ENCODE measurements at regions not wholly inside any gene's neighbourhood (a gene's known extent, or its start where the extent isn't known, plus 50 kb on each side); places are given as distances from the start of the nearest gene placed in this dataset.
"Not testable (repeated sequence)": the region's sequence is repeated elsewhere in the genome, so short reads cannot be mapped to it uniquely, and the experiment has no call there.

DNA sequence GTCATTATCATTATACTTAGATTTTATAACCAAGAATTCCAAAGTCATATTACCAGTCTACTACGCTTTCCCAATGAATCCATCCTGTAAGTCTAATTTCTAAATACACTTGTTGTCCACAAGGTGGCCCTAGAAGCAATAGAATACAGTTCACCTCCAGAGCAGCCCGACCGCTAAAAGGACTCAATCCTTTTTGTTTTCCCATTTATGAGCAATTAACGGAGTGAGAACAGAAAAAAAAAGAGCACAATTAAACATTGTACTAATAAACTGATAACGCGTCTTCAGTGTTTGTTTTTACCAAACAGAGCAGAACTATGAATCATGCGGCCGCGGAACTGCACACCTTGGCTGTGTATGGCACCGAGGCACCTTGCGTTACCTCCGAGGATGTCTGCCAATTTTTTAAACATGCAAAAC lies 160.7 kb upstream of the DAPK1 start:
- peak; percentile 36 for DNase-seq

DNA sequence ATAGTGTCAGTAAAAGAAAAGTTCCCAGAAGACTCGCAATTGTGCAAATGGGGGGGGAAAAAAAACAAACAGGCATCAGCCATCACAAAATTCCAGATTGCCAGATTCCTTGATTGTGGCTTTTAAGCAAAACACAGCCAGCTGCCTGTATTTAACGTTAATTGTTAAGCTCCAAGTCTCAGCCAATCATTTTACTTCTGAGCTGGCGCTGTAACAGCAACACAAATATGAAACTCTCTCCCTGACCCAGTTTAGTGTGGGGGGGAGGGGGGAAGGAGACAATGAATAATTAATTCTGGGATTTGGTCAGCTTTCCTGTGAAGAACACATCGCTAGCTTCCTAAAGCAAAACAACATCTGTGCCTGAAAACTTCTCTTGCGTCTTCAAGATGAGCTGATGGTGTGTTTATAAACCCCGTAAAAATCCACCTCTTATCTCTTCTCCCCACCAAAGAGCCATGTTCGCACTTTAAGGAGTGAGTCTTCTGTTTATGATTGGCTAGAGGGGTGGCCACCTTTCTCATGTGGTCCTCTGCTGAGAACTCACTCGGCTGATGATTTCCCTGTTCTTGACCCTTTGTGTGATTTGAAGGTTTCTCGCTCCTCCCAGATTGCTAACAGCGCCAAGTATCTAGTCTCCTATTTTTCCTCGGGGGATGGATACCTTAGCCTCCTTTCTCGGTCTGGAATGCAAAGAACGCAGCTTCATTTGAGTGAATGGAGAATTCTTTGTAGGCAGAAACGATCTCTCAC lies 160.2 kb upstream of the DAPK1 start:
- DNase-seq, result no peak

DNA sequence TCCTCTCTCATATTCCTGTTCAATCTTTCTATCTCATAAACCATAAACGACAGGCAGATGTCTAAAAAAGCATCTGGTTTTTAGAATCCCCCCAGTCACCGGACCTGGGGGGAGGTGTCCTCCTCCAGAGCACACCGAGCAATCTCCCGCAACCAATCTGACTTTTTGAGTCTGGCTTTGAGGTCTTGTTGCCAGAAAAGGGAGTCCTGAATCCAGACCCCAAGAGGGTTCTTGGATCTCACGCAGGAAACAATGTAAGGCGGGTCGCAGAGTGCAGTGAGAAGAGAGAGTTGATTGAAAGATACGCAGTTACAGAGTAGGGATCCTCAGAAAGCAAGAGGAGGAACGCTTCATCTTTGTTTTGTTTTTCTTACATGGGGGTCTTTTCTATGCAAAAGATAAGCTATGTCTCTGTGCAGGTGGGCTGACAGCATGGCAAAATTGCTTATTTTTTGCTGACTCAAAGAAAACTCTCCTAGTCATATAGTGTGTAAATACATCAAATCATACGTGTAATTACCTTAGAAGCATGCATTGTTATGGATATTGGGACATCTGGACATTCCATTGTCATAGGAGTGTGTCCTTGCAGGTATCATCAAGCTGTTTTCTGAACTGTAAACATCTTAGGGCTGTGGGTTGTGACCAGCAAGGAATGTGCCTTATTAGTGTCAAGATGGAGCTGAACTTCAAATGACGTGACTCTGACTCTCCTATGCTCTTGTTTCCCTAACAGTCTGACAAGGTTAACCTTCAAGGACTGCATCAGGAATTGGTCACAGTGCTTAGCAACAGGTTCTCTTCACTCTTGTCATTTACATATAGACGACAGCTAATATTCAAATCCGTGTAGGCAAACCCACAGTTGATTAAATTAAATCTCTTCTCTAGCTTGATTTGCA lies 159.3 kb upstream of the DAPK1 start:
- DNase-seq, result no peak

DNA sequence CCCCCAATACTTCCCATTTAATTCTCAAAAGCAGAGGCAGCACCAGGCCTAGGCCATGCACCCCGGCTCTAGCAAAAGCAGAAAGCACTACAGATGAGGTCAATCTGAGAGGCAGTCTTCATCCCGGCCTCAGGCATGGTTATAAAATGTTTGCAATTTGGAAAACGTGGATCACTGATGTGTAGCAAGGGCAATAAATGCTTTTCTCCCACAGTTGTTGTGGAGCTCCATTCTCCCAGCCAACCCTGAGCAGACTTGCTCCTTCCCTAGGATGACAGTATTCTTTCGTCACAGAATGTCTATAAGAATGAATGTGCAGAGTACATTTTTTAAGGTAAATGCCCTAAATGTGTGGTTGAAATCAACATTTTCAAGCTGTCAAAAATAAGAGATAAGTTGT lies 157.3 kb upstream of the DAPK1 start:
- DNase-seq, result no peak

DNA sequence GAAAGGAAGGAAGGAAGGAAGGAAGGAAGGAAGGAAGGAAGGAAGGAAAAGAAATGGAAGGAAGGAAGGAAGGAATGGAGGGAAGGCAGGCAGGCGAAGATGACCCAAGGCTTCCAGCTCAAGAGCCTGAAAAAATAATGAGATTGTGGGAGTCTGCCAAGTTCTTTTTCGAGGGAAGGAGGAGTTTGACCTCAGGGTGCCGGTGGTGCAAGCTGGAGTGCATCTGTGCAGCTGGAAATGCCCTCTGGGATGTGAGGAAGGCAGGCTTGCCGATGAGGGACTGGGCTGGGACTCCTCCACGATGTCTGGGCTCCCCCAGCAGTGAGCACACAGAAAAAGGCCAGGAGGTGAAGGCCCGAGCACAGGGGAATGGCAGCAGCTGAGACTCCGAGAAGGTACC lies 154.9 kb upstream of the DAPK1 start:
- DNase-seq, result no peak

DNA sequence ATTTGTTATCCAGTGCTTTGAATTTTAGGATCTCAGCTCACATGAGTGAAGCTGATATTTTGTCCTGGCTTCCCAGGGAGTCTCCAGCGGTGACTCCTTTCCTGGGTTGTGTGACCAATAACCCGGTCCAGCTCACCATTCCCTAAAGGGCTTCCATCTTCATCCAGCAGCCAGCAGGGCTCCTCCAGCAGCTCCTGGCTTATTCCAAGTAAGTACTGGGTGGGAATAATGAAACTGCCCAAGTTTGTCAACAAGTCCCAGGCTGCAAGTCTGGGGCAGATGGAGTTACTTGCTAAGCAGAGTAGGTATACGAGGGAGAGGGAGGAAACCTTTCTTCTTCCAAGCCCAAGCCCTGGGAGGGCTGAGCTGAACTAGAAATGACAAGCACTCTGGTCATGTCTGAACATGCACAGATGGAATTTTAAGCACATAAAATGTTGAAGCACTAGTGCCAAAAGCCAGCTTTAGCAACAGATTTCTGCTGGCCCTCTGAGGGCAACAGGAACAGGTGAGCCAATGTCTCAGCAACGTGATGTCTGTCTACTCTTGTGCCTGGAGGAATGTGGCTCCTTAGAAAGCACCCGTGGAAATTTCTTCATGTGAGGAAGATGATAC lies 153.7 kb upstream of the DAPK1 start:
- no peak for DNase-seq

DNA sequence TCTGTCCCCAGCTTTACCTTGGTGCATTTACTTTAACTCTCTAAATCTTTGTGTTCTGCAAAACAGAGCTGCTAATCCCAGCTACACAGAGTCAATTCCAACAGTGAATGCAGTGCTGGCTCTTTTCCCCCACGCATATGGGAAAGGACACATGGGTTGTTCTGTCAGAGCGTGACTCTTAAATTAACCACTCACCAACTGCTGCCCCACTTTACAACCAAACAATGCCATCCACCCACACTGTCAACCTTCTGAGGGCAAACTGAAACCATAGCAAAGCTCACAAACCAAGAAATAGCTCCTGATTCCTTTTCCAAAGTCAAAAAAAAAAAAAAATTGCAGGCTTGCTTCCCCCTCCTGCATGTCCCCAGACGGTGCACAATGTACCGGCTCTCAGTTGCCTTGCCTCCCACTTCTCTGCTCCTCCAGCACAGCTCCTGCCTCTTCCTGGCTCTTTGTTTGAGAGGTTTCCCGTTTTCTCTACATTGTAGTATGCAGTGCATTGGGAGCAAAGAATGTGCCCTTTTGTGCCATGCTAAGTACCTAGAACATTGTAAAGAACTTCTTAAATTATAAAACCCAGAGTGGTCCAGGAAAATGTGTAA lies 151.5 kb upstream of the DAPK1 start:
- DNase-seq, result peak; percentile 60

DNA sequence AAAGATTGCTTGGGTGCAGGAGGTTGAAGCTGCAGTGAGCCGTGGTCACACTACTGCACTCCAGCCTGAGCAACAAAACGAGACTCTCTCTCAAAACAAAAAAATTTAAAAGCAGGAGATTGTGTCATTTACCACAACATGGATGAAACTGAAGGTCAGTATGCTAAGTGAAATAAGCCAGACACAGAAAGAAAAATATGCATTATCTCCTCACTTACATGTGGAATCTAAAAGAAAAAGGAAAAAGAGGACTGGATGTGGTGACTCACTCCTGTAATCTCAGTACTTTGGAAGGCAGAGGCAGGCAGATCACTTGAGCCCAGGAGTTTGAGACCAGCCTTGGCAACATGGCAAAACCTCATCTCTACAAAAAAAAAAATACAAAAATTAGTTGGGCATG lies 146.8 kb upstream of the DAPK1 start:
- no peak for DNase-seq

DNA sequence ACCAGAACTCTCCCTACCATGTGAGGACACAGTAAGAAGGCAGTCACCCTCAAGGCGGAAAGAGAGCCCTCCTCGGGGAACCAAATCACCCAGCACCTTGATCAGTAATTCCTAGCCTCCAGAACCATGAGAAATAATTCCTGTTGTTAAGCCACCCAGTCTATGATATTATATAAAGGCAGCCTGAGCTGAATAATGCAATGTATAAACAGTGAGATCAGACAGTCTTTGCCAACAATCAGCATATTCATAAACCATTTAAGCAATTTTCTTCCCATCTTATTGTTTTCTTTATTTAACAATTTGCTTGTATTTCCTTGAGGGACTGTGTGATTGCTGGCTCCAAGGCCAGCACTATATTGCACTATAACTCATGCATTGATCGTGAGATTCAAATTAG lies 144.4 kb upstream of the DAPK1 start:
- no peak for DNase-seq

DNA sequence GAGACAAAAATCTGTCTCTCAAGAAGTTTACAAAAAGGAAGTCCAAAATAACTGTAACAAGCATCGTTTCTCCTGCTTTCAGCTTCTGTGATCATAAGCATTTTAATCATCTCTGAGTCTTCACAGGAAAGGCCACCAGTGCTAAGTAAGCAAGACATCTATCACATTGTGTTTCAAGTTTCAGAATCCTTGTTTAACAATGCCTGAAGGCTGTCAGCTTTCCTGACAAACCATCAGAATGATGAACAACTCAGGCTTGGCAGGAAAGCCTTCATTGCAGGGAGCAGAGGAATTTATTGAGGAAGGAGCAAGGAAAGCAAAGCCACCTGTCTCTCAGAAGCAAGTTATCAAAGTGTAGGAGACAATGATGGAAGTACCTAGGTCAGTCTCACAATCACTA lies 143.5 kb upstream of the DAPK1 start:
- no peak for DNase-seq

DNA sequence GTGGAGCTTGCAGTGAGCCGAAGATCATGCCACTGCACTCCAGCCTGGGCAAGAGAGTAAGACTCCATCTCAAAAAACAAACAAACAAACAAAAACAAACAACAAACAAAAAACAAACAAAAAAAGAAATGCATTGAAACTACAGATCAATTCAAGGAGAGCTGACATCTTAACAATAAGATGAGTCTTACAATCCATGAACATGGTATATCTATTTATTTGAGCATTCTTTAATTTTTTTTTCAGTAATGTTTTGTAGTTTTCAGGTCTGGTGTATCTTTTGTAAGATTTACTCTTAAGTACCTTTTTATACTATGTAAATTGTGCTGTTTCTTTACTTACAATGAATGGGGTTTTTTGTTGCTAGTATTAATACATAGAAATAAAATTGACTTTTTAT lies 140.1 kb upstream of the DAPK1 start:
- no peak for DNase-seq

DNA sequence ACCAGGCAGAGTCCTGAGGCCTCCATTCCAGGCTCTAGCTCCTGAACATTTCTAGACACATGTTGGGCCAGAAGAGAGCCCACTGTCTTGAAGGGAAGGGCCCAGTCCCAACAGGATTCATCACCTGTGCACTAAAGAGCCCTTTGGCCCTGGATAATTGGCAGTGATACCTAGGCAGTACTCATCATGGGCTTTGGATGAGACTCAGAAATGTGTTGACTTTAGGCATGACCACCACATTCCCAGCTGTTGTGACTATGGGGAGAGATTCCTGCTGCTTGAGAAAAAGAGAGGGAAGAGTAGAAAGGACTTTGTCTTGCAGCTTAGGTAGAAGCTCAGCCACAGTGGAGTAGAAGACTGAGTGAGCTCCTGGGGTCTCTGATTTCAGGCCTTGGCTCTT lies 138.4 kb upstream of the DAPK1 start:
- DNase-seq, result no peak

DNA sequence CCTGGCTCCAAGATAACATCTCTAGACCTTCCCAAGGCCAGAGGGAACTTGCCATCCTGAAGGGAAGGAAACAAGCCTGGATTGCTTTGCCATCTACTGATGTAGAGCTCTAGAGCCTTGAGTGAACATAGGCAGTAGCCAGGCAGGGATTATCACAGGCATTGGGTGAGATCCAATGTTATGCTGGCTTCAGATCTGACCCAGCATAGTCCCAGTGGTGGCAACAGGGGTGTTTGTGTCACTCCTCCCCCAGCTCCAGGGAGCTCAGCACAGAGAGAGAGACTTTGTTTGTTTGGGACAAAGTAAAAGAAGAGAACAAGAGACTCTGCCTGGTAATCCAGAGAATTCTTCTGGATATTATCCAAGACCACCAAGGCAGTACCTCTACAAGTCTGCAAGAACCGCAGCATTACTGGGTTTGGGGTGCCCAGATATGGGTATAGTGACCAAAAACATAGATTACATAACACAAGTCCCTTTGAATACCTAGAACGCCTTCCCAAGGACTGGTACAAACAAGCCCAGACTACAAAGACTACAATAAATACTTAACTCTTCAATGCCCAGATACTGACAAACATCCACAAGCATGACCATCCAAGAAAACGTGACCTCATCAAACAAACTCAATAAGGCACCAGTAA lies 137.6 kb upstream of the DAPK1 start:
- no peak for DNase-seq

DNA sequence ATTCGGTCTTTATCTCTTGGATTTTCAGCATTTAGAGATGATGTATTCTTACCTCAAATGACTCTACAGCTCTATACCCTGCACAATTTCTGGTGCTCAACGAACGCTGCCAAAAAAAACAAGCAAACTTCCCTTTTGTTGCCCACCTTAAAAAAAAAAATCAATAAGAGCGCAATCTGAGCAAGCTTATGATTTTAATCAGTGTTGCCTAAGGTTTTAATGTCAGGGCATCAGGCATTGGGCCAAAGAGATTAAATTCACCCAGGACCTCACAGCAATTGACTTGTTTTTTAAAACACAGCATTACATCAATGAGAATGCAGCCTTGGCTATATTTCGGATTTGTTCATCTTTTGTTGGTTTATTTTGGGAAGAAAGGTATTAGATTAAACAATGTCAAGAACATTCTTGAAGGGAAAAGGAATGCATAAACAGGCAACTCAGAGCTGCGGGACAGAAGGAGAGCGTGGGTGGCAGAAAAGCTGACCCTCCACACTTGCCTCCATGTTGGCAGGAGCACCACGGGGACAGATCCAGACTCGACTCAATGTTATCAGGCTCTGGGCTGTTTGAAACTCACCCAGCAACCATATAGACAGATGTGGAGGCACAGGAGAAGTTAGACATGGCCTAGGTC lies 127.5 kb upstream of the DAPK1 start:
- DNase-seq, result no peak

DNA sequence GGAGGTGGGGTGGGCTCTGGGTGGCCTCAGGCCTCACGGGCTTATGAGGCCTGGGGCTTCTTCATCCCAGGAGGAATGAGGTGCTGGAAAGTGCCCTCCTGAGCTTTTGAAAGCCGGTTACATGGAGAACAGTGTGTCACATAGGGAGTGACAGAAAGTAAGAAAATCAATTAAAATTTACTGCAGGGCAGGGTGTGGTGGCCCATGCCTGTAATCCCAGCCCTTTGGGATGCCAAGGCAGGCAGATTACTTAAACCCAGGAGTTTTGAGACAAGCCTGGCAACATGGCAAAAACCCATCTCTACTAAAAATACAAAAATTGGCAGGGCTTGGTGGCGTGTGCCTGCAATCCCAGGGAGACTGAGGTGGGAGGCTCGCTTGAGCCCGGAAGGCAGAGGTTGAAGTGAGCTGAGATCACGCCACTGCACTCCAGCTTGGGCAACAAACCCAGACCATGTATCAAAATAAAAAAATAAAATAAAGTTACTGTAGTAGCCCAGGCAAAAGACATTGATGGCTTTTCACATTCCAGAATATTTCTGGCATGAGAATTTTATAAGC lies 125.8 kb upstream of the DAPK1 start:
- no peak for DNase-seq

DNA sequence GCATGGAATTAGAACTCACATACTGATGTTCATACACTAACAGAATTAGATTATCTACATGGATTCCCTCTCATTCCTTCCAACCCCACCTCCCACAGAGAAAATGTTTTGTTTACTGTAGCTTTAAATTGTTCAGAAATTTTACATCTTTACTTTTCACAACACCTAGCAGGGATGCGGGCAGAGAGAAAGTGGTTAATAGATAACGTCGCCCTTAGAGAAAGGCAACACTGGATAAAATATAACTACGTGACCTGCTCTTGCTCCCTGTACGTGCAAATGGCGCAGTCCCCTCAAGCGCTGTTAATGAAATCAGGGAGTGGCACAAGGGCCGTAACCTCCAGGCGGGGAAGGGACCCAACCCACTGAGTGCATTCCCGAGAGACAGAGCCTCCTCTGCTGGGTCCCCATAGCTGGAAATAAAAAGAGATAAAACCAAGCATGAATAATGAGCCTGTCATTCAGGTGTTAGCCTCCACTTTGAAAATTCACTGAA lies 125.3 kb upstream of the DAPK1 start:
- no peak for DNase-seq

DNA sequence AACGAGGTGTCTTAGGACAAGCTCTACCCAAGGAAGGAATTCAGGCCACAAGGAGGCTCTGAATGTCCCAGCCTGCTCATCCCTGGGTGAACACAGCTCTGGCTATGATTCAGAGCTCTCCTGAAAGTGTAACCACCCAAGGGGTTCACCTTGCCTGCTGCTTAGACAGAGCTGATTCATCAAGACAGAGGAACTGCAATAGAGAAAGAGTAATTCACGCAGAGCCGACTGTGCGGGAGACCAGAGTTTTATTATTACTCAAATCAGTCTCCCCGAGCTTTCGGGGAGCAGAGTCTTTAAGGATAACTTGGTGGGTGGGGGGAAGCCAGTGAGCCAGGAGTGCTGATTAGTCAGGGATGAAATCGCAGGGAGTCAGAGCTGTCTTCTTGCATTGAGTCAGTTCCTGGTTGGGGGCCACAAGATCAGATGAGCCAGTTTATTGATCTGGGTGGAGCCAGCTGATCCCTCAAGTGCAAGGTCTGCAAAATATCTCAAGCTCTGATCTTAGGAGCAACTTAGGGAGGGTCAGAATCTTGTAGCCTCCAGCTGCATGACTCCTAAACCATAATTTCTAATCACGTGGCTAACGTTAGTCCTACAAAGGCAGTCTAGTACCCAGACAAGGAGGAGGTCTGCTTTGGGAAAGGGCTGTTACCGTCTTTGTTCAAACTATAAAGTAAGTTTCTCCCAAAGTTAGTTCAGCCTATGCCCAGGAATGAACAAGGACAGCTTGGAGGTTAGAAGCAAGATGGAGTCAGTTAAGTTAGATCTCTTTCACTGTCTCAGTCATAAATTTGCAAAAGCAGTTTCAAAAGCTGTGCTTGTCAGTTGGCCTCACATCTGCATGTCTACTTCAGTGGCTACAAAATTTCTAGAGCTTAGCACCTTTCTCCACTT lies 123.4 kb upstream of the DAPK1 start:
- not testable (repeated sequence) for DNase-seq

DNA sequence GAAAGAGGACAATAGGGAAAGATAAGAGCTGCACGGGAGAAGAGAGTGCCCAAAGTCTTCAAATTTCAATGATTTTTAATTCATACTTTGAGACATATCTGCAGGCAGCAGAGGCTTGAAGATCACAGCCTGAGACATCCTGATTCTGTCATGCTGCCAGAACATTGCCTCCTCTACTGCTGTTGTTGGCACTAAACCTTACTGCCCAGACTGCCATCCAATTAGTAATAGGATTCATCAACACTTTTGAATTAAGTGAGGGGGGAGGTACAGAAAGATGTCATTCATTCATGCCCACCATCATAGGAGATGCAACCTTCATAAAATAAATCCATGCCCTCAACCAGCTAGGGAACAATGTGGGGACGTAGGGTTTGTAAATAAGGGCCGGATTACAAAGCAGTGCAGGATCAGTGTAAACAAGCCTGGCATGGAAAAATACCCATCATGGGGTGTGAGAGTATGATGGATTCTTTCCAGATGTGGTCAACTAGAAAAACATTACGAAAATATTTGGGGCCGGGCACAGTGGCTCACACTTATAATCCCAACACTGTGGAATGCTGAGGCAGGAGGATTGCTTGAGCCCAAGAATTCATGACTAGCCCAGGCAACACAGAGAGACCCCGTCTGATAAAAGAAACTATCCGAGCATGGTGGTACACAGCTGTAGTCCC lies 122.1 kb upstream of the DAPK1 start:
- no peak for DNase-seq

DNA sequence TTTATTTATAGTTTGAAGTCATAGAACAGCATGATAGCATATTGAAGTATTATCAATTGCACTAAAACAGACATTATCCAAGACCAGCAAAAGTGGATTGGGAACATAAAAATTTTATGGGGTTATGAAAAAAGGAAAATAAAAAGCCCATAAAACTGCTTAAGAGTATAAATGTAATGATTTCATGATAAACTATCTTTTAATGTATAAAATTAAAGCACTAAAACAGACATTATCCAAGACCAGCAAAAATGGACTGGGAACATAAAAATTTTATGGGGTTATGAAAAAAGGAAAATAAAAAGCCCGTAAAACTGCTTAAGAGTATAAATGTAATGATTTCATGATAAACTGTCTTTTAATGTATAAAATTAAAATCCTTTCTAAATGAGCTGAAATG lies 119.0 kb upstream of the DAPK1 start:
- DNase-seq, result no peak

DNA sequence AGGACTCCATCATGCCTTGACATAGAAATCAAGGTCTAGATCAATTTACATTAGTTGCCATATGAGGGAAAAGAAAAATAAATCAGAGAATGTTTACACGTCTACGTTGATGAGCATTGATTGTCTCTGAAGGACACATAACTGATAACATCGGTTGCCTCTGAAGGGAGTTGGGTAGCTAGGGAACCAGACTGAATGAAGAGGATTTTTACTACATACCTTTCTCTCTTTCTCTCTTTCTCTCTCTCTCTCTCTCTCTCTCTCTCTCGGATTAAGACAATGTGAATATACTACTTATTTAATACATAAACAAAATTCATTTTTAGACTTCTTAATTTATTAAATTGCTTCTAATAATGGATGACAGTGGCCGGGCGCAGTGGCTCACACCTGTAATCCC lies 118.4 kb upstream of the DAPK1 start:
- DNase-seq, result no peak

Measured in occipital lobe (tissue), 1 donor.